ENCODE measurements at regions not wholly inside any gene's neighbourhood (a gene's known extent, or its start where the extent isn't known, plus 50 kb on each side); places are given as distances from the start of the nearest gene placed in this dataset.

- Mint-ChIP-seq H3K27ac (no peak overlapping the region), H3K4me3 (no peak overlapping the region), H3K4me1 (peaks cover 9% of the 10 kb centered on the region), H3K27me3 (ENCODE audit: insufficient read depth, low read depth) (no peaks in the 10 kb centered on the region), H3K9me3 (no peaks in the 10 kb centered on the region), H3K36me3 (peaks cover 2% of the 10 kb centered on the region)
- Histone ChIP-seq H3K4me3 (no peak overlapping the region), H3K9ac (no peak overlapping the region), H3K36me3 (no peaks in the 10 kb centered on the region), H3K4me1 (peaks cover 7% of the 10 kb centered on the region), H3K27me3 (no peaks in the 10 kb centered on the region), H3K27ac (no peak overlapping the region), H4K20me1 (ENCODE audit: low read depth) (no peaks in the 10 kb centered on the region), H3K9me3 (ENCODE audit: low read depth) (no peaks in the 10 kb centered on the region), H3F3A (ENCODE audit: low read depth) (peaks cover 4% of the 10 kb centered on the region), H2AFZ (replicated peaks) (no peak overlapping the region), H3K79me2 (ENCODE audit: low read depth) (no peaks in the 10 kb centered on the region), H3K4me2 (no peak overlapping the region)
- no peak for DNase-seq (ENCODE audit: low spot score)
- TF ChIP-seq CTCF (IDR thresholded peaks at IDR 0.05), result no peak
- no peak for TF ChIP-seq EZH2phosphoT487 (IDR thresholded peaks at IDR 0.05)
- TF ChIP-seq EZH2 (IDR thresholded peaks at IDR 0.05), result no peak
Measured at GRCh38 chr3:64392001-64392400, 166.7 kb upstream of the PRICKLE2 start.

- no peak for DNase-seq (ENCODE audit: low spot score)
- no peak overlapping the region for H3K27ac ChIP-seq
- no peaks in the 10 kb centered on the region for H3K4me1 ChIP-seq
- H3K27me3 ChIP-seq, result no peaks in the 10 kb centered on the region
- Mint-ChIP-seq H3K27ac (no peak overlapping the region), H3K9me3 (no peaks in the 10 kb centered on the region), H3K27me3 (ENCODE audit: insufficient read depth, low read depth) (no peaks in the 10 kb centered on the region), H3K4me1 (no peaks in the 10 kb centered on the region), H3K4me3 (no peak overlapping the region), H3K36me3 (peaks cover 2% of the 10 kb centered on the region)
- TF ChIP-seq EZH2phosphoT487 (IDR thresholded peaks at IDR 0.05), result no peak
- TF ChIP-seq CTCF (IDR thresholded peaks at IDR 0.05), result no peak
- no peak overlapping the region for H3K4me2 ChIP-seq
- H3F3A ChIP-seq (ENCODE audit: low read depth), result no peaks in the 10 kb centered on the region
- no peaks in the 10 kb centered on the region for H3K79me2 ChIP-seq (ENCODE audit: low read depth)
- H3K36me3 ChIP-seq, result no peaks in the 10 kb centered on the region
- no peak overlapping the region for H3K4me3 ChIP-seq
- no peak overlapping the region for H2AFZ ChIP-seq (replicated peaks)
- H3K9ac ChIP-seq, result no peak overlapping the region
- no peaks in the 10 kb centered on the region for H4K20me1 ChIP-seq (ENCODE audit: low read depth)
- H3K9me3 ChIP-seq (ENCODE audit: low read depth), result no peaks in the 10 kb centered on the region
Measured at GRCh38 chr3:64390893-64391292, 165.6 kb upstream of the PRICKLE2 start.

GRCh38 chr3:64388886-64389285 is 163.6 kb upstream of the PRICKLE2 start:
- Mint-ChIP-seq H3K36me3 (peaks cover 2% of the 10 kb centered on the region), H3K4me3 (no peak overlapping the region), H3K4me1 (peaks cover 4% of the 10 kb centered on the region), H3K27ac (no peak overlapping the region), H3K9me3 (no peaks in the 10 kb centered on the region), H3K27me3 (ENCODE audit: insufficient read depth, low read depth) (no peaks in the 10 kb centered on the region)
- no peaks in the 10 kb centered on the region for H3K79me2 ChIP-seq (ENCODE audit: low read depth)
- H2AFZ ChIP-seq (replicated peaks), result no peak overlapping the region
- H3K4me2 ChIP-seq, result no peak overlapping the region
- H3K27me3 ChIP-seq, result no peaks in the 10 kb centered on the region
- H3K9me3 ChIP-seq (ENCODE audit: low read depth), result no peaks in the 10 kb centered on the region
- no peak overlapping the region for H3K27ac ChIP-seq
- no peak for DNase-seq (ENCODE audit: low spot score)
- H3K4me3 ChIP-seq, result no peak overlapping the region
- H4K20me1 ChIP-seq (ENCODE audit: low read depth), result no peaks in the 10 kb centered on the region
- H3K9ac ChIP-seq, result no peak overlapping the region
- H3F3A ChIP-seq (ENCODE audit: low read depth), result no peaks in the 10 kb centered on the region
- no peak for TF ChIP-seq CTCF (IDR thresholded peaks at IDR 0.05)
- no peak for TF ChIP-seq EZH2phosphoT487 (IDR thresholded peaks at IDR 0.05)
- TF ChIP-seq EZH2 (IDR thresholded peaks at IDR 0.05), result no peak
- H3K36me3 ChIP-seq, result no peaks in the 10 kb centered on the region
- peaks cover 4% of the 10 kb centered on the region for H3K4me1 ChIP-seq

GRCh38 chr3:64387688-64388087 is 162.4 kb upstream of the PRICKLE2 start:
- no peak overlapping the region for H3K4me2 ChIP-seq
- no peak overlapping the region for H3K27ac ChIP-seq
- DNase-seq (ENCODE audit: low spot score), result no peak
- Mint-ChIP-seq H3K27me3 (ENCODE audit: insufficient read depth, low read depth) (no peaks in the 10 kb centered on the region), H3K27ac (no peak overlapping the region), H3K4me1 (peaks cover 4% of the 10 kb centered on the region), H3K4me3 (no peak overlapping the region), H3K36me3 (peaks cover 2% of the 10 kb centered on the region), H3K9me3 (no peaks in the 10 kb centered on the region)
- H3K27me3 ChIP-seq, result no peaks in the 10 kb centered on the region
- no peaks in the 10 kb centered on the region for H3K36me3 ChIP-seq
- peaks cover 4% of the 10 kb centered on the region for H3K4me1 ChIP-seq
- H4K20me1 ChIP-seq (ENCODE audit: low read depth), result no peaks in the 10 kb centered on the region
- no peak overlapping the region for H3K4me3 ChIP-seq
- no peaks in the 10 kb centered on the region for H3K9me3 ChIP-seq (ENCODE audit: low read depth)
- H2AFZ ChIP-seq (replicated peaks), result no peak overlapping the region
- H3K9ac ChIP-seq, result no peak overlapping the region
- no peak for TF ChIP-seq EZH2phosphoT487 (IDR thresholded peaks at IDR 0.05)
- TF ChIP-seq CTCF (IDR thresholded peaks at IDR 0.05), result no peak
- no peak for TF ChIP-seq EZH2 (IDR thresholded peaks at IDR 0.05)
- H3F3A ChIP-seq (ENCODE audit: low read depth), result no peaks in the 10 kb centered on the region
- H3K79me2 ChIP-seq (ENCODE audit: low read depth), result no peaks in the 10 kb centered on the region
